GM12878 (cell line): ENCODE measurements at regions not wholly inside any gene's neighbourhood (a gene's known extent, or its start where the extent isn't known, plus 50 kb on each side); places are given as distances from the start of the nearest gene placed in this dataset.

Source experiments
- ATAC-seq: fragments of 200-7000 bp; cut with Tn5 transposase; 3 replicates; pipeline ENCODE4 v1.9.1; 2020; ENCODE audit warnings: mild to moderate bottlenecking, moderate library complexity
- BruUV-seq: library from RNA; stranded (reverse); fragments of 400-500 nt; replicated peaks from 2 replicates; lab custom pipeline; 2021; lab: Mats Ljungman, UMichigan
- CTCF ChIA-PET: fragments of 300-600 bp; sonication (Branson Sonifier 250); formaldehyde crosslinking; extraction: SDS; loops from one replicate; lab custom pipeline; 2021; ENCODE audit warnings: inconsistent platforms; lab: Yijun Ruan, JAX
- POLR2A ChIA-PET: fragments of 350-600 bp; formaldehyde crosslinking; extraction: SDS; loops from one replicate; lab custom pipeline; 2021; ENCODE audit warnings: inconsistent platforms; lab: Charles Lee
- RAD21 ChIA-PET: fragments of 300-600 bp; sonication (Branson Sonifier 250); formaldehyde crosslinking; loops from one replicate; lab custom pipeline; 2023; ENCODE audit warnings: antibody characterized with exemption; ENCODE audit not compliant: unreplicated experiment; lab: Charles Lee
- SMC1A ChIA-PET: fragments of 300-600 bp; sonication (Branson Sonifier 250); formaldehyde crosslinking; loops from one replicate; lab custom pipeline; 2023; ENCODE audit not compliant: unreplicated experiment, uncharacterized antibody; lab: Charles Lee
- DNase-seq: peaks from one replicate; pipeline ENCODE4 v3.0.0-alpha.2; 2011; ENCODE audit warnings: low read depth, low spot score
- FAIRE-seq: peaks from 3 replicates; lab custom pipeline; 2011; peaks lifted over from hg19 to GRCh38; lab: Jason Lieb, UNC
- H2AFZ ChIP-seq: 2 replicates; pipeline ENCODE4 v1.6.0; 2011; ENCODE audit warnings: low read depth, low read length, control low read depth; ENCODE audit not compliant: control insufficient read depth
- H3K27ac ChIP-seq: 2 replicates; pipeline ENCODE4 v1.5.1; 2011; ENCODE audit warnings: control low read depth; ENCODE audit not compliant: control insufficient read depth, insufficient read depth
- H3K27me3 ChIP-seq, 2 experiments: replicated peaks in 1 of 2; 2 replicates each; pipeline versions ENCODE4 v1.6.0 to v1.6.1; 2011; ENCODE audit warnings: low read length in 1 of 2; ENCODE audit not compliant: control insufficient read depth in 2 of 2, insufficient read depth in 2 of 2
- H3K36me3 ChIP-seq, 2 experiments: 2 replicates each; pipeline ENCODE4 v1.5.1; 2011; ENCODE audit warnings: low read length in 1 of 2; ENCODE audit not compliant: control insufficient read depth in 2 of 2, insufficient read depth in 2 of 2
- H3K4me1 ChIP-seq: 2 replicates; pipeline ENCODE4 v1.6.1; 2011; ENCODE audit warnings: mild to moderate bottlenecking, low read length, moderate library complexity, mixed read lengths; ENCODE audit not compliant: control insufficient read depth, insufficient read depth
- H3K4me2 ChIP-seq: 2 replicates; pipeline ENCODE4 v1.6.0; 2011; ENCODE audit warnings: control low read depth; ENCODE audit not compliant: control insufficient read depth, insufficient read depth
- H3K4me3 ChIP-seq: fragments of 200-600 bp; sonication (generic); 2 replicates; pipeline ENCODE4 v1.5.1; 2016
- H3K79me2 ChIP-seq: 2 replicates; pipeline ENCODE4 v1.6.0; 2011; ENCODE audit warnings: low read length; ENCODE audit not compliant: control insufficient read depth, insufficient read depth
- H3K9ac ChIP-seq: 2 replicates; pipeline ENCODE4 v1.8.0; 2011; ENCODE audit warnings: low read length, control low read depth, mixed read lengths; ENCODE audit not compliant: control insufficient read depth, insufficient read depth
- H3K9me3 ChIP-seq: replicated peaks from 3 replicates; pipeline ENCODE4 v1.5.1; 2011; ENCODE audit warnings: mild to moderate bottlenecking, low read length; ENCODE audit not compliant: control insufficient read depth, insufficient read depth
- H4K20me1 ChIP-seq: 2 replicates; pipeline ENCODE4 v1.6.0; 2011; ENCODE audit not compliant: control insufficient read depth, insufficient read depth
- ASH2L ChIP-seq: fragments of 300-600, 200-600 bp; sonication (generic); IDR thresholded peaks from 2 replicates; pipeline ENCODE4 v1.6.1; 2017; ENCODE audit warnings: low read depth, mild to moderate bottlenecking, borderline replicate concordance
- ATF2 ChIP-seq: IDR thresholded peaks from 2 replicates; pipeline ENCODE4 v1.6.1; 2012; ENCODE audit warnings: low read length, inconsistent platforms
- CHD2 ChIP-seq: IDR thresholded peaks from 2 replicates; pipeline ENCODE4 v1.6.1; 2011; ENCODE audit warnings: low read depth, low read length, improper control_type of control experiment, borderline replicate concordance
- E2F4 ChIP-seq: IDR thresholded peaks from 2 replicates; pipeline ENCODE4 v1.6.1; 2012; ENCODE audit warnings: low read depth, low read length, improper control_type of control experiment
- FOXK2 ChIP-seq: fragments of 450-650 bp; IDR thresholded peaks from 2 replicates; pipeline ENCODE4 v1.6.1; 2017; ENCODE audit warnings: mild to moderate bottlenecking, moderate library complexity
- GABPA ChIP-seq: IDR thresholded peaks from 2 replicates; pipeline ENCODE4 v1.6.1; 2014; ENCODE audit warnings: antibody characterized with exemption, low read depth, mild to moderate bottlenecking, inconsistent platforms
- KAT2A ChIP-seq: conservative IDR thresholded peaks from 2 replicates; pipeline ENCODE4 v1.6.1; 2011; ENCODE audit warnings: low read depth, low read length; ENCODE audit not compliant: control insufficient read depth
- KLF5 ChIP-seq: fragments of 450-650 bp; IDR thresholded peaks from 2 replicates; pipeline ENCODE4 v1.6.1; 2014; ENCODE audit warnings: mild to moderate bottlenecking; ENCODE audit not compliant: partially characterized antibody
- MTA3 ChIP-seq: IDR thresholded peaks from 2 replicates; pipeline ENCODE4 v1.6.1; 2012; ENCODE audit warnings: low read length, inconsistent platforms, borderline replicate concordance
- SIN3A ChIP-seq: IDR thresholded peaks from 2 replicates; pipeline ENCODE4 v1.6.1; 2012; ENCODE audit warnings: low read depth, low read length, improper control_type of control experiment
- SKIL ChIP-seq: fragments of 450-650 bp; IDR thresholded peaks from 2 replicates; pipeline ENCODE4 v1.6.1; 2017; ENCODE audit warnings: mild to moderate bottlenecking, low read depth, inconsistent platforms; ENCODE audit not compliant: poor library complexity, severe bottlenecking
- ZSCAN29 ChIP-seq: fragments of 450-650 bp; IDR thresholded peaks from 2 replicates; pipeline ENCODE4 v1.6.1; 2017; ENCODE audit warnings: mild to moderate bottlenecking, moderate library complexity
- WGBS: methylation state at CpG from one replicate; pipeline ENCODE4 v1.1.6; 2016; ENCODE audit warnings: low lambda C conversion rate; ENCODE audit not compliant: insufficient replicate concordance, insufficient coverage; ENCODE audit errors: missing lambda C conversion rate; 5-methylcytosine and 5-hydroxymethylcytosine counted together
- in situ Hi-C: fragments of 300-500 bp; cut with MboI; formaldehyde crosslinking; loops from 9 replicates; pipeline ENCODE4 v1.14.3; 2018; ENCODE audit warnings: mixed read lengths
- intact Hi-C: fragments of 100-400 bp; cut with micrococcal nuclease; formaldehyde crosslinking; loops from one replicate; pipeline ENCODE4 v1.14.2; 2022; ENCODE audit not compliant: unreplicated experiment
- TF ChIP-seq, protein P1 (sequence below): fragments of 450-650 bp; IDR thresholded peaks from 2 replicates; pipeline ENCODE4 v1.6.1; 2014; ENCODE audit warnings: mild to moderate bottlenecking
- TF ChIP-seq, protein P2 (sequence below): fragments of 450-650 bp; IDR thresholded peaks from 2 replicates; pipeline ENCODE4 v1.6.1; 2016; ENCODE audit warnings: mild to moderate bottlenecking, moderate library complexity, borderline replicate concordance

DNA sequence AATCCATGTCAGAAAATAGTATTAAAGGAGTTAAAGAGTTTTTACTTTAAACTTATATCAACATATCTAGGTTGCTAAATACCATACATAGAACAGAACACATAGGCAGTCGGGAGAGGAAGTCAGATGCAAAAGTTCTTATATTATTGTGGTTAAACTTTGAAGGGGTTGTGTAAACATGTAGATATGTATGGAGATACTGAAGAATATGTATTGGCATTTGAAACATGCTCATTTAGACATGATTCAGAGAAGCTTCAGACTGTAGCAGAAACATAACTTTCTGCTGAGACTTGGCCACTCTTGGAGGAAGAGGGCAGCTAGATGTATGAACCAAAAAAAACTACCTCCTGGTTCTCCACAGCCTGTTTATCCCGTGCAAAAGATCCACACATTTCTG, 103.5 kb upstream of the FERD3L start (continued):
- TF ChIP-seq E2F4 = no peak
- TF ChIP-seq MTA3 = no peak
- TF ChIP-seq KLF5 = no peak
- no peak for TF ChIP-seq GABPA

DNA sequence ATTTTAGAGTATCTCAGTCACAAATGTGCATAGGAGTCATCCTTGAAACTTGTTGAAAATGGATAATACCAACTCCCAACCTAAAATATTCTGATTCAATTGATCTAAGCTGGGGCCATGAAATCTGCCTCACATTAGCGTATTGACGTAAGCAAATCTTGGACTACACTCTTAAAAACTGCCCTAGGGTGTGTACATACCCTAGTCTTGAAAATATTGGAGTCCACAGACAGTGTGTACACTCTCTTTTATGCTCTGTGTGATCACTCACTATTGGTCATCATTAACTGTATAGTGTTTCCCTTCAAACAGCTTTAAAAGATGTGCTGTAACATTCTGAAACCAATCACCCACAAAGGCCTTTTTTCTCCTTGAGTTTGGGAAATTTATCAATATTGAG, 102.9 kb upstream of the FERD3L start:
- ChIA-PET CTCF (no interaction called here), POLR2A (no interaction called here), SMC1A (interaction anchor here (1.0 kb wide), 1 partner anchor 141 kb away, joined by 3 read pairs; no protein-coding TSS in a partner anchor), RAD21 (no interaction called here)
- H3K27me3 ChIP-seq = no peaks in the 10 kb centered on the region
- no peak overlapping the region for H3K27ac ChIP-seq
- no peak overlapping the region for H3K4me2 ChIP-seq
- no peaks in the 10 kb centered on the region for H4K20me1 ChIP-seq
- H3K9me3 ChIP-seq = no peaks in the 10 kb centered on the region
- ATAC-seq = no peak
- no peak overlapping the region for H2AFZ ChIP-seq
- no peaks in the 10 kb centered on the region for H3K36me3 ChIP-seq
- H3K79me2 ChIP-seq = no peaks in the 10 kb centered on the region
- 6% methylated on average over 2 of the region's 2 CpGs for WGBS
- in situ Hi-C loops = no loop called here
- BruUV-seq = no TSS peak
- H3K4me1 ChIP-seq = no peaks in the 10 kb centered on the region
- H3K9ac ChIP-seq = no peak overlapping the region
- H3K4me3 ChIP-seq = no peak overlapping the region
- intact Hi-C loops = no loop called here
- no peak for DNase-seq
- FAIRE-seq = no peak
- TF ChIP-seq, protein P1, sequence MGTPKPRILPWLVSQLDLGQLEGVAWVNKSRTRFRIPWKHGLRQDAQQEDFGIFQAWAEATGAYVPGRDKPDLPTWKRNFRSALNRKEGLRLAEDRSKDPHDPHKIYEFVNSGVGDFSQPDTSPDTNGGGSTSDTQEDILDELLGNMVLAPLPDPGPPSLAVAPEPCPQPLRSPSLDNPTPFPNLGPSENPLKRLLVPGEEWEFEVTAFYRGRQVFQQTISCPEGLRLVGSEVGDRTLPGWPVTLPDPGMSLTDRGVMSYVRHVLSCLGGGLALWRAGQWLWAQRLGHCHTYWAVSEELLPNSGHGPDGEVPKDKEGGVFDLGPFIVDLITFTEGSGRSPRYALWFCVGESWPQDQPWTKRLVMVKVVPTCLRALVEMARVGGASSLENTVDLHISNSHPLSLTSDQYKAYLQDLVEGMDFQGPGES = no peak
- TF ChIP-seq SKIL (no peak), CHD2 (no peak), FOXK2 (no peak), ZSCAN29 (no peak), ASH2L (no peak), KAT2A (no peak), ATF2 (no peak), SIN3A (no peak)
- TF ChIP-seq, protein P2, sequence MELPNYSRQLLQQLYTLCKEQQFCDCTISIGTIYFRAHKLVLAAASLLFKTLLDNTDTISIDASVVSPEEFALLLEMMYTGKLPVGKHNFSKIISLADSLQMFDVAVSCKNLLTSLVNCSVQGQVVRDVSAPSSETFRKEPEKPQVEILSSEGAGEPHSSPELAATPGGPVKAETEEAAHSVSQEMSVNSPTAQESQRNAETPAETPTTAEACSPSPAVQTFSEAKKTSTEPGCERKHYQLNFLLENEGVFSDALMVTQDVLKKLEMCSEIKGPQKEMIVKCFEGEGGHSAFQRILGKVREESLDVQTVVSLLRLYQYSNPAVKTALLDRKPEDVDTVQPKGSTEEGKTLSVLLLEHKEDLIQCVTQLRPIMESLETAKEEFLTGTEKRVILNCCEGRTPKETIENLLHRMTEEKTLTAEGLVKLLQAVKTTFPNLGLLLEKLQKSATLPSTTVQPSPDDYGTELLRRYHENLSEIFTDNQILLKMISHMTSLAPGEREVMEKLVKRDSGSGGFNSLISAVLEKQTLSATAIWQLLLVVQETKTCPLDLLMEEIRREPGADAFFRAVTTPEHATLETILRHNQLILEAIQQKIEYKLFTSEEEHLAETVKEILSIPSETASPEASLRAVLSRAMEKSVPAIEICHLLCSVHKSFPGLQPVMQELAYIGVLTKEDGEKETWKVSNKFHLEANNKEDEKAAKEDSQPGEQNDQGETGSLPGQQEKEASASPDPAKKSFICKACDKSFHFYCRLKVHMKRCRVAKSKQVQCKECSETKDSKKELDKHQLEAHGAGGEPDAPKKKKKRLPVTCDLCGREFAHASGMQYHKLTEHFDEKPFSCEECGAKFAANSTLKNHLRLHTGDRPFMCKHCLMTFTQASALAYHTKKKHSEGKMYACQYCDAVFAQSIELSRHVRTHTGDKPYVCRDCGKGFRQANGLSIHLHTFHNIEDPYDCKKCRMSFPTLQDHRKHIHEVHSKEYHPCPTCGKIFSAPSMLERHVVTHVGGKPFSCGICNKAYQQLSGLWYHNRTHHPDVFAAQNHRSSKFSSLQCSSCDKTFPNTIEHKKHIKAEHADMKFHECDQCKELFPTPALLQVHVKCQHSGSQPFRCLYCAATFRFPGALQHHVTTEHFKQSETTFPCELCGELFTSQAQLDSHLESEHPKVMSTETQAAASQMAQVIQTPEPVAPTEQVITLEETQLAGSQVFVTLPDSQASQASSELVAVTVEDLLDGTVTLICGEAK = no peak
